ENCODE measurements at regions not wholly inside any gene's neighbourhood (a gene's known extent, or its start where the extent isn't known, plus 50 kb on each side); places are given as distances from the start of the nearest gene placed in this dataset.

DNA sequence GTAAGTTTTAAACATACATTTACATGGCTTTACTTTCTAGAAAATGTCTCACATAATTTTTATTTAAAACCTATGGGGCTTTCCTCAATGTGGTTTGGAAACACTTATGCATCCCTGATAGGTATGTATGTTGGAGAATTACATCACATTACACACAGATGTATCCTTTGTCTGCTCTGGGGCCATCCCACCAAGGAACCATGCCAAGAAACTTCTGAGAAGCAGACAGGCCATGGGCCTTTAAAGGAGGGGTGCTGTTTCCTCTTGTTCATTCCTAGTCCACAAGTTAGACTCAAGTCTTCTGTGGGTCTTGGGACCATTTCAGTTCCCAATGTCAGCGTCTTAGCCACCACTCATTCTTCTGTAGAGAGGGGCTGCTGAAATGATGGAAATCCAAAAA, 162.0 kb upstream of the SETBP1 start:
- TF ChIP-seq REST (IDR thresholded peaks at IDR 0.05; ENCODE audit: insufficient read depth in 1 of 2, low read depth in 2 of 2, low read length in 2 of 2) (no peak), POLR2AphosphoS5 (IDR thresholded peaks at IDR 0.05; ENCODE audit: low read depth, low read length) (no peak), TAF1 (IDR thresholded peaks at IDR 0.05; ENCODE audit: borderline replicate concordance, insufficient read depth, low read length) (no peak)

All from PFSK-1 (cell line).